SK-N-SH (cell line): ENCODE measurements at regions not wholly inside any gene's neighbourhood (a gene's known extent, or its start where the extent isn't known, plus 50 kb on each side); places are given as distances from the start of the nearest gene placed in this dataset.

Experiments used
- CTCF ChIA-PET: fragments of 300-600, 350-600 bp; formaldehyde crosslinking; extraction: SDS; loops from one replicate; lab custom pipeline; 2021; lab: Yijun Ruan, JAX
- POLR2A ChIA-PET: fragments of 350-600 bp; sonication (Branson Sonifier 250); formaldehyde crosslinking; extraction: SDS; loops from one replicate; lab custom pipeline; 2020; ENCODE audit warnings: antibody characterized with exemption, inconsistent platforms; lab: Yijun Ruan, JAX
- DNase-seq: peaks from one replicate; pipeline ENCODE4 v3.0.0; 2012
- H2AFZ ChIP-seq: fragments of 200-600 bp; sonication (generic); 2 replicates; pipeline ENCODE4 v1.8.1; 2016; ENCODE audit warnings: antibody characterized with exemption, mild to moderate bottlenecking, low read depth
- H3F3A ChIP-seq: fragments of 200-600 bp; sonication (generic); replicated peaks from 2 replicates; pipeline ENCODE3; 2016; ENCODE audit warnings: antibody characterized with exemption, mild to moderate bottlenecking; ENCODE audit not compliant: insufficient read depth
- H3K27ac ChIP-seq, 2 experiments: fragments of 200-500 bp in 1 of 2; fragments of 200-600 bp in 1 of 2; sonication (Bioruptor generic) in 1 of 2; sonication (generic), shearing (Covaris generic) in 1 of 2; 2 replicates each; pipeline versions ENCODE4 v1.5.1 to v1.6.1; 2014 to 2016; ENCODE audit warnings: low read depth in 2 of 2, inconsistent platforms in 1 of 2, low read length in 1 of 2, mild to moderate bottlenecking in 1 of 2, mixed read lengths in 1 of 2
- H3K27me3 ChIP-seq: fragments of 200-600 bp; sonication (generic), shearing (Covaris generic); 2 replicates; pipeline ENCODE4 v1.6.1; 2016; ENCODE audit warnings: mixed run types; ENCODE audit not compliant: insufficient read depth
- H3K36me3 ChIP-seq, 2 experiments: fragments of 200-500 bp in 1 of 2; fragments of 200-600 bp in 1 of 2; sonication (Bioruptor generic) in 1 of 2; sonication (generic) in 1 of 2; replicated peaks in 1 of 2; 2 replicates each; pipeline versions ENCODE3 to v1.5.1; 2014 to 2016; ENCODE audit warnings: low read length in 1 of 2, mild to moderate bottlenecking in 1 of 2; ENCODE audit not compliant: insufficient read depth in 2 of 2, control insufficient read depth in 1 of 2
- H3K4me1 ChIP-seq, 2 experiments: fragments of 200-500 bp in 1 of 2; fragments of 200-600 bp in 1 of 2; sonication (Bioruptor generic) in 1 of 2; sonication (generic), shearing (Covaris generic) in 1 of 2; 2 replicates each; pipeline versions ENCODE4 v1.5.1 to v1.6.1; 2014 to 2016; ENCODE audit warnings: low read depth in 1 of 2, low read length in 1 of 2, mixed run types in 1 of 2; ENCODE audit not compliant: insufficient read depth in 2 of 2, control insufficient read depth in 1 of 2
- H3K4me2 ChIP-seq: fragments of 200-600 bp; sonication (generic), shearing (Covaris generic); 2 replicates; pipeline ENCODE4 v1.6.1; 2017; ENCODE audit warnings: mixed run types
- H3K4me3 ChIP-seq, 2 experiments: fragments of 200-500 bp in 1 of 2; fragments of 200-600 bp in 1 of 2; sonication (Bioruptor generic) in 1 of 2; sonication (generic), shearing (Covaris generic) in 1 of 2; 2 replicates each; pipeline versions ENCODE4 v1.5.1 to v1.8.1; 2014 to 2016; ENCODE audit warnings: low read depth in 2 of 2, inconsistent platforms in 1 of 2, low read length in 1 of 2, mild to moderate bottlenecking in 1 of 2, mixed read lengths in 1 of 2, moderate library complexity in 1 of 2
- H3K79me2 ChIP-seq: fragments of 200-600 bp; sonication (generic); 2 replicates; pipeline ENCODE4 v1.8.1; 2017; ENCODE audit warnings: mild to moderate bottlenecking; ENCODE audit not compliant: insufficient read depth
- H3K9ac ChIP-seq: fragments of 200-600 bp; sonication (generic); 2 replicates; pipeline ENCODE4 v1.6.1; 2017; ENCODE audit warnings: mixed run types
- H3K9me2 ChIP-seq: fragments of 200-600 bp; sonication (generic); 2 replicates; pipeline ENCODE4 v1.6.1; 2017; ENCODE audit warnings: mixed run types
- H3K9me3 ChIP-seq: fragments of 200-600 bp; sonication (generic); 2 replicates; pipeline ENCODE4 v1.6.1; 2017; ENCODE audit warnings: mixed run types, mild to moderate bottlenecking, moderate library complexity
- H4K20me1 ChIP-seq: fragments of 200-600 bp; sonication (generic); 2 replicates; pipeline ENCODE4 v1.6.1; 2017; ENCODE audit warnings: mild to moderate bottlenecking, mixed run types; ENCODE audit not compliant: insufficient read depth
- ELF1 ChIP-seq: IDR thresholded peaks from 2 replicates; pipeline ENCODE4 v1.4.0; 2012
- EP300 ChIP-seq, 2 experiments: IDR thresholded peaks; 2 replicates each; pipeline versions ENCODE4 v1.4.0 to v1.6.1; 2012; ENCODE audit warnings: borderline replicate concordance in 1 of 2, low read depth in 1 of 2, low read length in 1 of 2
- EZH2phosphoT487 ChIP-seq: fragments of 200-600 bp; sonication (generic); IDR thresholded peaks from 2 replicates; pipeline ENCODE4 v1.6.1; 2017; ENCODE audit warnings: low read depth, mixed run types, mild to moderate bottlenecking, antibody characterized with exemption, moderate library complexity, borderline replicate concordance
- FOXM1 ChIP-seq: IDR thresholded peaks from 2 replicates; pipeline ENCODE4 v1.4.0; 2012; ENCODE audit warnings: low read depth, mild to moderate bottlenecking
- GABPA ChIP-seq: IDR thresholded peaks from 2 replicates; pipeline ENCODE4 v1.4.0; 2012; ENCODE audit warnings: low read depth, mild to moderate bottlenecking
- MEF2A ChIP-seq: IDR thresholded peaks from 2 replicates; pipeline ENCODE4 v1.4.0; 2012; ENCODE audit warnings: low read depth, borderline replicate concordance
- PBX3 ChIP-seq: IDR thresholded peaks from 2 replicates; pipeline ENCODE4; 2012
- POLR2AphosphoS5 ChIP-seq: IDR thresholded peaks from 2 replicates; pipeline ENCODE4 v1.6.1; 2012; ENCODE audit warnings: low read depth, low read length
- RAD21 ChIP-seq: IDR thresholded peaks from 2 replicates; pipeline ENCODE4 v1.6.1; 2012; ENCODE audit warnings: mild to moderate bottlenecking, low read length
- RCOR1 ChIP-seq: fragments of 150-350 bp; IDR thresholded peaks from 2 replicates; pipeline ENCODE4 v1.6.1; 2017; ENCODE audit warnings: antibody characterized with exemption, low read length
- SMC3 ChIP-seq: IDR thresholded peaks from 2 replicates; pipeline ENCODE4 v1.6.1; 2012; ENCODE audit warnings: low read depth, low read length, improper control_type of control experiment
- TAF1 ChIP-seq: IDR thresholded peaks from 2 replicates; pipeline ENCODE4 v1.6.1; 2012; ENCODE audit warnings: low read depth, mild to moderate bottlenecking, low read length, moderate library complexity, borderline replicate concordance
- USF2 ChIP-seq: fragments of 150-350 bp; IDR thresholded peaks from 2 replicates; pipeline ENCODE4 v1.6.1; 2017; ENCODE audit warnings: antibody characterized with exemption, low read length, low read depth, borderline replicate concordance
- ZBTB33 ChIP-seq: IDR thresholded peaks from 2 replicates; pipeline ENCODE4 v1.4.0; 2012; ENCODE audit warnings: low read depth, borderline replicate concordance
- WGBS: methylation state at CpG from one replicate; pipeline ENCODE4 v1.1.6; 2017; ENCODE audit warnings: low lambda C conversion rate; 5-methylcytosine and 5-hydroxymethylcytosine counted together
- TF ChIP-seq, protein P1 (sequence below): IDR thresholded peaks from 2 replicates; pipeline ENCODE4 v1.4.0; 2012; ENCODE audit warnings: low read depth, borderline replicate concordance

- Histone ChIP-seq H3K9me3 (no peaks in the 10 kb centered on the region), H3K27ac (no peak overlapping the region), H3K27me3 (peaks cover 10% of the 10 kb centered on the region), H3K4me1 (peaks cover 0 to 6% of the 10 kb centered on the region in 2 experiments; a peak in 1 of 4 replicates), H3K79me2 (no peaks in the 10 kb centered on the region), H3K9ac (no peak overlapping the region), H3K4me2 (no peak overlapping the region), H3K36me3 (no peaks in the 10 kb centered on the region), H3F3A (no peaks in the 10 kb centered on the region), H3K9me2 (no peaks in the 10 kb centered on the region), H4K20me1 (no peaks in the 10 kb centered on the region), H3K4me3 (no peak overlapping the region), H2AFZ (no peak overlapping the region)
- WGBS = 22% methylated on average over 2 of the region's 2 CpGs
- no peak for TF ChIP-seq TAF1
- ChIA-PET CTCF (interaction anchor here (0.6 to 7.6 kb wide), 4 partner anchors 29 to 396 kb away, joined by 3 to 95 read pairs (median 3); partner anchors contain the start of gene EFNB1), POLR2A (interaction anchor here (0.7 kb wide), 1 partner anchor 48 kb away, joined by 3 read pairs; no protein-coding TSS in a partner anchor)
- DNase-seq = no peak
Observed at GRCh38 chrX:69218407-69218997, 53.2 kb upstream of the PJA1 start.

- H4K20me1 ChIP-seq = no peaks in the 10 kb centered on the region
- H3K4me2 ChIP-seq = no peak overlapping the region
- no peaks in the 10 kb centered on the region for H3K9me3 ChIP-seq
- ChIA-PET CTCF (interaction anchor here (1.5 to 5.4 kb wide), 2 partner anchors 37 to 388 kb away, joined by 4 to 25 read pairs; partner anchors contain the start of gene EFNB1), POLR2A (interaction anchor here (1.1 kb wide), 1 partner anchor 388 kb away, joined by 3 read pairs; the partner anchor contains the start of gene EFNB1)
- no peaks in the 10 kb centered on the region for H3K9me2 ChIP-seq
- H2AFZ ChIP-seq = no peak overlapping the region
- H3K9ac ChIP-seq = no peak overlapping the region
- TF ChIP-seq EP300 (IDR thresholded peaks at IDR 0.05; ENCODE audit: borderline replicate concordance in 1 of 2, low read depth in 1 of 2, low read length in 1 of 2) (no peak), GABPA (no peak), EZH2phosphoT487 (no peak), FOXM1 (no peak), MEF2A (no peak), RAD21 (no peak), POLR2AphosphoS5 (no peak), TAF1 (no peak), PBX3 (no peak), RCOR1 (no peak), ELF1 (no peak), ZBTB33 (no peak), SMC3 (no peak), USF2 (no peak)
- TF ChIP-seq, protein P1, sequence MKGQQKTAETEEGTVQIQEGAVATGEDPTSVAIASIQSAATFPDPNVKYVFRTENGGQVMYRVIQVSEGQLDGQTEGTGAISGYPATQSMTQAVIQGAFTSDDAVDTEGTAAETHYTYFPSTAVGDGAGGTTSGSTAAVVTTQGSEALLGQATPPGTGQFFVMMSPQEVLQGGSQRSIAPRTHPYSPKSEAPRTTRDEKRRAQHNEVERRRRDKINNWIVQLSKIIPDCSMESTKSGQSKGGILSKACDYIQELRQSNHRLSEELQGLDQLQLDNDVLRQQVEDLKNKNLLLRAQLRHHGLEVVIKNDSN = no peak
- TF ChIP-seq, all 33 proteins: peak for 0
- no peak for DNase-seq
- Histone ChIP-seq H3K27me3 (peaks cover 19% of the 10 kb centered on the region), H3K4me3 (no peak overlapping the region), H3K79me2 (no peaks in the 10 kb centered on the region), H3K27ac (no peak overlapping the region), H3K36me3 (no peaks in the 10 kb centered on the region), H3K4me1 (peaks cover 0 to 9% of the 10 kb centered on the region in 2 experiments; a peak in 1 of 4 replicates), H3F3A (no peaks in the 10 kb centered on the region)
- WGBS = 41% methylated on average over 5 of the region's 5 CpGs
Observed at GRCh38 chrX:69216911-69217310, 51.7 kb upstream of the PJA1 start.
